GM18907 (cell line): ENCODE measurements at regions not wholly inside any gene's neighbourhood (a gene's known extent, or its start where the extent isn't known, plus 50 kb on each side); places are given as distances from the start of the nearest gene placed in this dataset.

Source experiments
- ATAC-seq: cut with Tn5 transposase; IDR thresholded peaks from one replicate; pipeline ENCODE4 v1.9.1; 2021; ENCODE audit warnings: mild to moderate bottlenecking, moderate library complexity; ENCODE audit not compliant: unreplicated experiment

- ATAC-seq: no peak
These were observed 248.8 kb downstream of the IRS2 start for GRCh38 chr13:109537584-109537983.

- ATAC-seq: no peak
These were observed 253.0 kb downstream of the IRS2 start for GRCh38 chr13:109533350-109533749.

- no peak for ATAC-seq
These were observed 256.4 kb downstream of the IRS2 start for GRCh38 chr13:109529964-109530363.

- ATAC-seq: no peak
These were observed 264.7 kb downstream of the IRS2 start for GRCh38 chr13:109521719-109522118.

- no peak for ATAC-seq
These were observed 268.9 kb downstream of the IRS2 start for GRCh38 chr13:109517517-109517916.

GRCh38 chr13:109516186-109516585, 270.2 kb downstream of the IRS2 start:
- ATAC-seq: no peak

GRCh38 chr13:109510013-109510412, 276.4 kb downstream of the IRS2 start:
- no peak for ATAC-seq

GRCh38 chr13:109509154-109509900, 277.1 kb downstream of the IRS2 start:
- ATAC-seq: no peak

GRCh38 chr13:109500146-109500773, 286.1 kb downstream of the IRS2 start:
- no peak for ATAC-seq

- no peak for ATAC-seq
These were observed 288.5 kb downstream of the IRS2 start for GRCh38 chr13:109497917-109498316.

- ATAC-seq: no peak
These were observed 290.2 kb downstream of the IRS2 start for GRCh38 chr13:109496216-109496615.

- no peak for ATAC-seq
These were observed 291.4 kb downstream of the IRS2 start for GRCh38 chr13:109494925-109495369.

- no peak for ATAC-seq
These were observed 301.1 kb downstream of the IRS2 start for GRCh38 chr13:109485136-109485794.

GRCh38 chr13:109483284-109483683, 303.1 kb downstream of the IRS2 start:
- no peak for ATAC-seq

GRCh38 chr13:109481040-109481439, 305.3 kb downstream of the IRS2 start:
- no peak for ATAC-seq

- no peak for ATAC-seq
These were observed 306.1 kb downstream of the IRS2 start for GRCh38 chr13:109480011-109480955.

GRCh38 chr13:109479534-109479933, 306.8 kb downstream of the IRS2 start:
- ATAC-seq: no peak

- ATAC-seq: no peak
These were observed 310.4 kb downstream of the IRS2 start for GRCh38 chr13:109476001-109476400.

GRCh38 chr13:109468123-109468522, 318.3 kb downstream of the IRS2 start:
- no peak for ATAC-seq

GRCh38 chr13:109465148-109465547, 321.2 kb downstream of the IRS2 start:
- no peak for ATAC-seq
